ENCODE measurements at regions not wholly inside any gene's neighbourhood (a gene's known extent, or its start where the extent isn't known, plus 50 kb on each side); places are given as distances from the start of the nearest gene placed in this dataset.

- TF ChIP-seq, protein P1, sequence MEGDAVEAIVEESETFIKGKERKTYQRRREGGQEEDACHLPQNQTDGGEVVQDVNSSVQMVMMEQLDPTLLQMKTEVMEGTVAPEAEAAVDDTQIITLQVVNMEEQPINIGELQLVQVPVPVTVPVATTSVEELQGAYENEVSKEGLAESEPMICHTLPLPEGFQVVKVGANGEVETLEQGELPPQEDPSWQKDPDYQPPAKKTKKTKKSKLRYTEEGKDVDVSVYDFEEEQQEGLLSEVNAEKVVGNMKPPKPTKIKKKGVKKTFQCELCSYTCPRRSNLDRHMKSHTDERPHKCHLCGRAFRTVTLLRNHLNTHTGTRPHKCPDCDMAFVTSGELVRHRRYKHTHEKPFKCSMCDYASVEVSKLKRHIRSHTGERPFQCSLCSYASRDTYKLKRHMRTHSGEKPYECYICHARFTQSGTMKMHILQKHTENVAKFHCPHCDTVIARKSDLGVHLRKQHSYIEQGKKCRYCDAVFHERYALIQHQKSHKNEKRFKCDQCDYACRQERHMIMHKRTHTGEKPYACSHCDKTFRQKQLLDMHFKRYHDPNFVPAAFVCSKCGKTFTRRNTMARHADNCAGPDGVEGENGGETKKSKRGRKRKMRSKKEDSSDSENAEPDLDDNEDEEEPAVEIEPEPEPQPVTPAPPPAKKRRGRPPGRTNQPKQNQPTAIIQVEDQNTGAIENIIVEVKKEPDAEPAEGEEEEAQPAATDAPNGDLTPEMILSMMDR (IDR thresholded peaks at IDR 0.05; ENCODE audit: insufficient read depth, low read length, missing control alignments): no peak
- ChIA-PET CTCF (no interaction called here), POLR2A (no interaction called here)
- no peak overlapping the region for H3K4me3 ChIP-seq (ENCODE audit: low read depth, low read length)
- no peak for DNase-seq (ENCODE audit: low read depth, low spot score)
Measured at GRCh38 chr2:6237039-6237660, 545.0 kb downstream of the SOX11 start.

DNA sequence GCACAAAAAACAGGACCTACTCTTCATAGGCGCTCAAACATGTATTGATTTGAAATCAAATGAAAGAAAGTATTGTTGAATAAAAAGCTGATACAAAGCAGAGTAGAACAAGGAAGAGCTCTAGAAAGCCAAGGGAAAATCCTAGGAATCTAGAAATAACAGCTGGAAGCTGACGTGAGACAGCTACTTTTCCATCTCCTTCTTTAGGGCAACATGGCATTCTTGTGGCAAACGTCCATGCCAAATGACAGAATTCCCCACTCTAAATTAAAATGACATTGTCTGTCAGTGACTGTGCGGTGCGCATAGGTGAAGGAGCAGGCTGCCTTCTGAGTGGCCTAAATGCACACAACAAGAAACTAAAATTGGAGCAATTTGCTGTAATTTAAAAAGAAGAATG is 557.4 kb downstream of the SOX11 start:
- DNase-seq (ENCODE audit: low read depth, low spot score): no peak
- POLR2A ChIA-PET: no interaction called here
- CTCF ChIA-PET: no interaction called here
- no peak overlapping the region for H3K4me3 ChIP-seq (ENCODE audit: low read depth, low read length)
- TF ChIP-seq, protein P1 (IDR thresholded peaks at IDR 0.05; ENCODE audit: insufficient read depth, low read length, missing control alignments): no peak

- DNase-seq (ENCODE audit: low read depth, low spot score): no peak
- POLR2A ChIA-PET: no interaction called here
- no peak overlapping the region for H3K4me3 ChIP-seq (ENCODE audit: low read depth, low read length)
- CTCF ChIA-PET: no interaction called here
- TF ChIP-seq, protein P1 (IDR thresholded peaks at IDR 0.05; ENCODE audit: insufficient read depth, low read length, missing control alignments): no peak
Measured at GRCh38 chr2:6254441-6254840, 562.3 kb downstream of the SOX11 start.

- TF ChIP-seq, protein P1 (IDR thresholded peaks at IDR 0.05; ENCODE audit: insufficient read depth, low read length, missing control alignments): no peak
- ChIA-PET CTCF (no interaction called here), POLR2A (no interaction called here)
- no peak for DNase-seq (ENCODE audit: low read depth, low spot score)
- H3K4me3 ChIP-seq (ENCODE audit: low read depth, low read length): no peak overlapping the region
Measured at GRCh38 chr2:6264198-6264597, 572.0 kb downstream of the SOX11 start.

DNA sequence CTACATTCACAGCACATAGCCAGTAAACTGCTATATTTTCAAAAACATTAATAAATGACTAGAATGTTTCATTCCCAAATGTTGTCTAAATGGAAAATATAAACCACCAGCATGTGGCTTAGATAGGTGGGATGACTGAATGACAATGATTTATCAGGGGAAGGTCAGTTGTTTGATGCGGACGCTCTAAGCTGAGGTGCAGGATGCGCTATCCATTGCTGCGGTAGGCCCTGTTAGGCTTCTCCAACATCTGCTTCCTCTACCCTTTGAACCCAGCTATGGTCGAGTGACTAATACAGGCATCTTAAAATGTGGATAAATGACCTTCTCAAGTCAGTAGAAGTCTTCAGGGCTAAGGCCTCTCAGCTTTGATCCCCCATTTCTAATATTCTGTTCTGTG is 584.2 kb downstream of the CMPK2 start:
- CTCF ChIA-PET: no interaction called here
- TF ChIP-seq, protein P1 (IDR thresholded peaks at IDR 0.05; ENCODE audit: insufficient read depth, low read length, missing control alignments): no peak
- no peak for DNase-seq (ENCODE audit: low read depth, low spot score)
- POLR2A ChIA-PET: no interaction called here
- H3K4me3 ChIP-seq (ENCODE audit: low read depth, low read length): no peak overlapping the region

GRCh38 chr2:6283259-6283658 is 582.4 kb downstream of the CMPK2 start:
- DNase-seq (ENCODE audit: low read depth, low spot score): no peak
- CTCF ChIA-PET: no interaction called here
- POLR2A ChIA-PET: no interaction called here
- TF ChIP-seq, protein P1 (IDR thresholded peaks at IDR 0.05; ENCODE audit: insufficient read depth, low read length, missing control alignments): no peak
- no peak overlapping the region for H3K4me3 ChIP-seq (ENCODE audit: low read depth, low read length)
